ENCODE measurements at regions not wholly inside any gene's neighbourhood (a gene's known extent, or its start where the extent isn't known, plus 50 kb on each side); places are given as distances from the start of the nearest gene placed in this dataset.

DNA sequence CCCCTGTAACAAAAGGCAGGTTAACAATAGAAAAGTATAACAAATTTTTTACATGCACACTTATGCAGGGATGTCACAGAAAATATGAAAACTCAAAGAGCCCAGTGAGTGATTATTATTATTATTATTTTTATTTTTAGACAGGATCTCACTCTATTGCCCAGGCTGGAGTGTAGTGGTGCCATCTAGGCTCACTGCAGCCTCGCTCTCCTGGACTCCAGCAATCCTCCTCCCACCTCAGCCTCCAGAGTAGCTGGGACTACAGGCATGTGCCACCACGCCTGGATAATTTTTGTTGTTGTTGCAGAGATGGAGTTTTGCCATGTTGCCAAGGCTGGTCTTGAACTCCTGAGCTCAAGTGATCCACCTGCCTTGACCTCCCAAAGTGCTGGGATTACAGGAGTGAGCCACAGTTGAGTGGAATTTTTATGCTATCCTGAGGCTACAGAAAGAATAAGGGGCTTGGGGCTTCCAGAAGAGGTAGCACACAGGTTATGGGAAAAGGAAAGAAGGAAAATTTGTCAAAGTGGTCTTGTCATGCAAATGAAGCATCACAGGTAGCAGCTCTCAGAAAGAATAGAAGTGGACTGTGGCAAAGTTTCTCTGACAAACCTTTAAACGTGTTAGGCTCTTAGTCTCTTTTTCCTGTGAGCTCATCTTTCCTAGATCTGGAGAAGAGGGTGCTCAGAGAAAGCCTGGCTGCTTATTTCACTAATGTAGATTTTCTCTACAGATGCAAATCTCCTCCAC is 87.7 kb upstream of the LSM14A start:
- TF ChIP-seq POLR2AphosphoS5 (IDR thresholded peaks at IDR 0.05) (no peak), POLR2A (IDR thresholded peaks at IDR 0.05) (no peak), EP300 (IDR thresholded peaks at IDR 0.05) (no peak)
- TF ChIP-seq, protein P1, sequence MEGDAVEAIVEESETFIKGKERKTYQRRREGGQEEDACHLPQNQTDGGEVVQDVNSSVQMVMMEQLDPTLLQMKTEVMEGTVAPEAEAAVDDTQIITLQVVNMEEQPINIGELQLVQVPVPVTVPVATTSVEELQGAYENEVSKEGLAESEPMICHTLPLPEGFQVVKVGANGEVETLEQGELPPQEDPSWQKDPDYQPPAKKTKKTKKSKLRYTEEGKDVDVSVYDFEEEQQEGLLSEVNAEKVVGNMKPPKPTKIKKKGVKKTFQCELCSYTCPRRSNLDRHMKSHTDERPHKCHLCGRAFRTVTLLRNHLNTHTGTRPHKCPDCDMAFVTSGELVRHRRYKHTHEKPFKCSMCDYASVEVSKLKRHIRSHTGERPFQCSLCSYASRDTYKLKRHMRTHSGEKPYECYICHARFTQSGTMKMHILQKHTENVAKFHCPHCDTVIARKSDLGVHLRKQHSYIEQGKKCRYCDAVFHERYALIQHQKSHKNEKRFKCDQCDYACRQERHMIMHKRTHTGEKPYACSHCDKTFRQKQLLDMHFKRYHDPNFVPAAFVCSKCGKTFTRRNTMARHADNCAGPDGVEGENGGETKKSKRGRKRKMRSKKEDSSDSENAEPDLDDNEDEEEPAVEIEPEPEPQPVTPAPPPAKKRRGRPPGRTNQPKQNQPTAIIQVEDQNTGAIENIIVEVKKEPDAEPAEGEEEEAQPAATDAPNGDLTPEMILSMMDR (IDR thresholded peaks at IDR 0.05): no peak

Data from suprapubic skin (tissue), 4 donors.